H9 (cell line): ENCODE measurements at regions not wholly inside any gene's neighbourhood (a gene's known extent, or its start where the extent isn't known, plus 50 kb on each side); places are given as distances from the start of the nearest gene placed in this dataset.

Experiments
- DNase-seq: peaks from one replicate; pipeline ENCODE4 v3.0.0-alpha.2; 2017
- H2AFZ ChIP-seq: one replicate; pipeline ENCODE4 v1.6.1; 2013; ENCODE audit warnings: mild to moderate bottlenecking, low read length, control low read depth, moderate library complexity
- H2AK5ac ChIP-seq: 2 replicates; pipeline ENCODE4 v1.6.1; 2013; ENCODE audit warnings: low read length, control low read depth, mixed read lengths; ENCODE audit not compliant: insufficient read length
- H2BK120ac ChIP-seq: one replicate; pipeline ENCODE4 v1.6.1; 2013; ENCODE audit warnings: low read depth, mild to moderate bottlenecking, low read length, control low read depth, inconsistent platforms; ENCODE audit not compliant: poor library complexity, severe bottlenecking
- H2BK12ac ChIP-seq: 2 replicates; pipeline ENCODE4 v1.6.1; 2013; ENCODE audit warnings: low read length, control low read depth, mixed read lengths, low read depth; ENCODE audit not compliant: insufficient read length
- H2BK15ac ChIP-seq: 2 replicates; pipeline ENCODE4 v1.6.1; 2013; ENCODE audit warnings: low read depth, low read length, control low read depth
- H2BK20ac ChIP-seq: one replicate; pipeline ENCODE4 v1.6.1; 2013; ENCODE audit warnings: low read depth, mild to moderate bottlenecking, low read length, control low read depth, inconsistent platforms; ENCODE audit not compliant: poor library complexity, severe bottlenecking
- H2BK5ac ChIP-seq: 2 replicates; pipeline ENCODE4 v1.6.1; 2013; ENCODE audit warnings: low read length, control low read depth, mixed read lengths; ENCODE audit not compliant: insufficient read length
- H3K14ac ChIP-seq: 2 replicates; pipeline ENCODE4 v1.6.1; 2013; ENCODE audit warnings: low read length, control low read depth; ENCODE audit not compliant: insufficient read depth
- H3K18ac ChIP-seq: 2 replicates; pipeline ENCODE4 v1.6.1; 2013; ENCODE audit warnings: low read depth, mild to moderate bottlenecking, mixed read lengths, low read length, control low read depth; ENCODE audit not compliant: insufficient read length
- H3K23ac ChIP-seq: 2 replicates; pipeline ENCODE4 v1.6.1; 2013; ENCODE audit warnings: low read length, control low read depth, mixed read lengths, low read depth; ENCODE audit not compliant: insufficient read length
- H3K23me2 ChIP-seq: 2 replicates; pipeline ENCODE4 v1.6.1; 2013; ENCODE audit warnings: low read depth, mild to moderate bottlenecking, mixed read lengths, low read length, control low read depth; ENCODE audit not compliant: insufficient read length, poor library complexity, severe bottlenecking
- H3K27ac ChIP-seq: 2 replicates; pipeline ENCODE4 v1.5.1; 2013; ENCODE audit warnings: low read length, control low read depth, mixed read lengths, low read depth; ENCODE audit not compliant: insufficient read length
- H3K27me3 ChIP-seq: 2 replicates; pipeline ENCODE4 v1.6.1; 2013; ENCODE audit warnings: low read length, control low read depth, inconsistent platforms; ENCODE audit not compliant: insufficient read depth
- H3K4ac ChIP-seq: 2 replicates; pipeline ENCODE4 v1.6.1; 2013; ENCODE audit warnings: low read depth, mild to moderate bottlenecking, control low read depth, inconsistent platforms, low read length, moderate library complexity
- H3K4me1 ChIP-seq: 2 replicates; pipeline ENCODE4 v1.6.1; 2013; ENCODE audit warnings: low read length, control low read depth, inconsistent platforms; ENCODE audit not compliant: insufficient read depth
- H3K4me2 ChIP-seq: 2 replicates; pipeline ENCODE4 v1.6.1; 2013; ENCODE audit warnings: low read length, control low read depth, mixed read lengths; ENCODE audit not compliant: insufficient read length, insufficient read depth
- H3K56ac ChIP-seq: 2 replicates; pipeline ENCODE4 v1.6.1; 2013; ENCODE audit warnings: low read depth, mild to moderate bottlenecking, mixed read lengths, low read length, control low read depth; ENCODE audit not compliant: insufficient read length
- H3K79me1 ChIP-seq: 2 replicates; pipeline ENCODE4 v1.6.1; 2013; ENCODE audit warnings: low read depth, mild to moderate bottlenecking, moderate library complexity, low read length, control low read depth, inconsistent platforms; ENCODE audit not compliant: insufficient read depth, poor library complexity, severe bottlenecking
- H3K79me2 ChIP-seq: 2 replicates; pipeline ENCODE4 v1.6.1; 2013; ENCODE audit warnings: low read length, control low read depth, inconsistent platforms; ENCODE audit not compliant: insufficient read depth
- H3K9ac ChIP-seq: 2 replicates; pipeline ENCODE4 v1.6.1; 2013; ENCODE audit warnings: low read length, control low read depth, mixed read lengths; ENCODE audit not compliant: insufficient read length; ENCODE audit errors: extremely low read depth
- H3K9me3 ChIP-seq: one replicate; pipeline ENCODE4 v1.6.1; 2013; ENCODE audit warnings: low read depth, low read length, inconsistent platforms; ENCODE audit not compliant: control insufficient read depth
- H3T11ph ChIP-seq: one replicate; pipeline ENCODE4 v1.6.1; 2013; ENCODE audit warnings: mild to moderate bottlenecking, low read length, control low read depth, inconsistent platforms
- H4K20me1 ChIP-seq: one replicate; pipeline ENCODE4 v1.6.1; 2013; ENCODE audit not compliant: control insufficient read depth, insufficient read length, insufficient read depth
- H4K5ac ChIP-seq: 2 replicates; pipeline ENCODE4 v1.6.1; 2013; ENCODE audit warnings: low read depth, mild to moderate bottlenecking, mixed read lengths, low read length, control low read depth; ENCODE audit not compliant: insufficient read length
- H4K8ac ChIP-seq: replicated peaks from 2 replicates; pipeline ENCODE4 v1.6.1; 2013; ENCODE audit warnings: low read length, control low read depth, mixed read lengths, low read depth; ENCODE audit not compliant: insufficient read length
- H4K91ac ChIP-seq: 2 replicates; pipeline ENCODE4 v1.6.1; 2013; ENCODE audit warnings: low read depth, mild to moderate bottlenecking, moderate library complexity, mixed read lengths, low read length, control low read depth; ENCODE audit not compliant: insufficient read length
- H3K27ac Mint-ChIP-seq, 3 experiments: 2 replicates in 2 of 3; 3 replicates in 1 of 3; pipeline ENCODE4 v1.8.0; 2020 to 2021; ENCODE audit warnings: mixed read lengths in 3 of 3, mild to moderate bottlenecking in 1 of 3, moderate library complexity in 1 of 3
- H3K27me3 Mint-ChIP-seq: 2 replicates; pipeline ENCODE4 v1.8.0; 2021; ENCODE audit warnings: low read depth, mild to moderate bottlenecking, moderate library complexity, mixed read lengths
- H3K36me3 Mint-ChIP-seq, 3 experiments: 2 replicates in 2 of 3; 3 replicates in 1 of 3; pipeline ENCODE4 v1.8.0; 2020 to 2021; ENCODE audit warnings: low read depth in 3 of 3, mixed read lengths in 3 of 3; ENCODE audit not compliant: insufficient read depth in 1 of 3
- H3K4me1 Mint-ChIP-seq, 2 experiments: 2 replicates each; pipeline ENCODE4 v1.8.0; 2020; ENCODE audit warnings: mixed read lengths in 2 of 2
- H3K4me3 Mint-ChIP-seq, 2 experiments: 2 replicates in 1 of 2; 3 replicates in 1 of 2; pipeline ENCODE4 v1.8.0; 2020 to 2021; ENCODE audit warnings: mild to moderate bottlenecking in 2 of 2, mixed read lengths in 2 of 2, moderate library complexity in 1 of 2
- H3K9me3 Mint-ChIP-seq, 2 experiments: 2 replicates in 1 of 2; 3 replicates in 1 of 2; pipeline ENCODE4 v1.8.0; 2020; ENCODE audit warnings: mild to moderate bottlenecking in 2 of 2, mixed read lengths in 2 of 2, moderate library complexity in 1 of 2
- WGBS: extraction: QIAGEN DNeasy Blood & Tissue Kit; methylation state at CpG from one replicate; pipeline ENCODE4 v1.1.7; 2013; ENCODE audit warnings: missing lambda C conversion rate, low lambda C conversion rate, mixed read lengths; ENCODE audit not compliant: insufficient read length; ENCODE audit errors: extremely low coverage; 5-methylcytosine and 5-hydroxymethylcytosine counted together
- TF ChIP-seq, protein P1 (sequence below): fragments of 200-600 bp; sonication (generic); conservative IDR thresholded peaks from 3 replicates; pipeline ENCODE4 v1.8.0; 2021; ENCODE audit warnings: antibody characterized with exemption, mild to moderate bottlenecking

DNA sequence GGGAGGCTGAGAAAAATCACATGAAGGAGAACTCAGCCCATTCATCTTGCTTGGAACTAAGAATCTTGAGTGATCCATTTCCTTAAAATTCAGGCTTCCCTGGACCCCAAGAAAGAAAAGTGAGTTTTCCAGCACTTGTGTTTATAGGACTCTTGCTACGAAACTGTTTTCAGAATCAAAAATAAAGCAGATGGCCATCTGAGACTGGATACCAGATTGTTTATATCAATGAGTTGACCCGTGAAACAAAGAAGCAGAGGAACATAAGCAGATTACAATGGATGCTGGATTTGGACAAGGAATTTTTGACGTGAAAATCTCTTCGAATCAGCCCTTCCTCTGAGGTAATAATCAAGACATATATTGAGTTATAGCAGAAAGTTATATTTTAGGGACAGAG is 223.2 kb downstream of the SYK start:
- H3K9ac ChIP-seq, result no peak overlapping the region
- no peak overlapping the region for H3K23ac ChIP-seq
- no peak overlapping the region for H2AFZ ChIP-seq
- H3K27me3 ChIP-seq, result no peaks in the 10 kb centered on the region
- no peak overlapping the region for H3T11ph ChIP-seq
- no peaks in the 10 kb centered on the region for H4K20me1 ChIP-seq
- H3K4me1 ChIP-seq, result no peaks in the 10 kb centered on the region
- no peak overlapping the region for H3K27ac ChIP-seq
- no peak overlapping the region for H2BK20ac ChIP-seq
- WGBS, result no CpG with 5 or more reads among the region's 4 CpGs
- no peak overlapping the region for H3K56ac ChIP-seq
- no peak overlapping the region for H2BK120ac ChIP-seq
- H4K5ac ChIP-seq, result no peak overlapping the region
- no peaks in the 10 kb centered on the region for H3K23me2 ChIP-seq
- H3K4me2 ChIP-seq, result no peak overlapping the region
- no peak overlapping the region for H4K91ac ChIP-seq
- H2BK15ac ChIP-seq, result no peak overlapping the region
- DNase-seq, result no peak
- Mint-ChIP-seq H3K27ac (no peak overlapping the region), H3K27me3 (peaks cover 5% of the 10 kb centered on the region), H3K9me3 (no peaks in the 10 kb centered on the region; a peak in 1 of 5 replicates), H3K4me3 (no peak overlapping the region), H3K36me3 (no peaks in the 10 kb centered on the region), H3K4me1 (no peaks in the 10 kb centered on the region)
- H3K18ac ChIP-seq, result no peak overlapping the region
- H3K9me3 ChIP-seq, result no peaks in the 10 kb centered on the region
- H3K4ac ChIP-seq, result no peak overlapping the region
- H4K8ac ChIP-seq, result no peak overlapping the region
- TF ChIP-seq, protein P1, sequence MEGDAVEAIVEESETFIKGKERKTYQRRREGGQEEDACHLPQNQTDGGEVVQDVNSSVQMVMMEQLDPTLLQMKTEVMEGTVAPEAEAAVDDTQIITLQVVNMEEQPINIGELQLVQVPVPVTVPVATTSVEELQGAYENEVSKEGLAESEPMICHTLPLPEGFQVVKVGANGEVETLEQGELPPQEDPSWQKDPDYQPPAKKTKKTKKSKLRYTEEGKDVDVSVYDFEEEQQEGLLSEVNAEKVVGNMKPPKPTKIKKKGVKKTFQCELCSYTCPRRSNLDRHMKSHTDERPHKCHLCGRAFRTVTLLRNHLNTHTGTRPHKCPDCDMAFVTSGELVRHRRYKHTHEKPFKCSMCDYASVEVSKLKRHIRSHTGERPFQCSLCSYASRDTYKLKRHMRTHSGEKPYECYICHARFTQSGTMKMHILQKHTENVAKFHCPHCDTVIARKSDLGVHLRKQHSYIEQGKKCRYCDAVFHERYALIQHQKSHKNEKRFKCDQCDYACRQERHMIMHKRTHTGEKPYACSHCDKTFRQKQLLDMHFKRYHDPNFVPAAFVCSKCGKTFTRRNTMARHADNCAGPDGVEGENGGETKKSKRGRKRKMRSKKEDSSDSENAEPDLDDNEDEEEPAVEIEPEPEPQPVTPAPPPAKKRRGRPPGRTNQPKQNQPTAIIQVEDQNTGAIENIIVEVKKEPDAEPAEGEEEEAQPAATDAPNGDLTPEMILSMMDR, result no peak
- no peak overlapping the region for H2AK5ac ChIP-seq
- no peaks in the 10 kb centered on the region for H3K79me1 ChIP-seq
- H3K14ac ChIP-seq, result no peak overlapping the region
- no peaks in the 10 kb centered on the region for H3K79me2 ChIP-seq
- H2BK5ac ChIP-seq, result no peak overlapping the region
- H2BK12ac ChIP-seq, result no peak overlapping the region
